SK-N-SH (cell line): ENCODE measurements at regions not wholly inside any gene's neighbourhood (a gene's known extent, or its start where the extent isn't known, plus 50 kb on each side); places are given as distances from the start of the nearest gene placed in this dataset.

Experiments used
- CTCF ChIP-seq: fragments of 200-600 bp; sonication (generic); IDR thresholded peaks from 2 replicates; pipeline ENCODE4 v1.6.1; 2017; ENCODE audit warnings: antibody characterized with exemption, mild to moderate bottlenecking, moderate library complexity
- EP300 ChIP-seq, 2 experiments: IDR thresholded peaks; 2 replicates each; pipeline versions ENCODE4 v1.4.0 to v1.6.1; 2012; ENCODE audit warnings: borderline replicate concordance in 1 of 2, low read depth in 1 of 2, low read length in 1 of 2
- GATA2 ChIP-seq: sonication (generic); formaldehyde crosslinking; IDR thresholded peaks from 2 replicates; pipeline ENCODE4 v1.5.0; 2020; ENCODE audit warnings: mild to moderate bottlenecking, missing genetic modification reagents
- JUND ChIP-seq: IDR thresholded peaks from 2 replicates; pipeline ENCODE4 v1.4.0; 2012
- MAX ChIP-seq: IDR thresholded peaks from 2 replicates; pipeline ENCODE4 v1.4.0; 2012; ENCODE audit warnings: low read depth
- NRF1 ChIP-seq: IDR thresholded peaks from 2 replicates; pipeline ENCODE4 v1.6.1; 2012; ENCODE audit warnings: low read depth, mild to moderate bottlenecking, low read length
- POLR2AphosphoS5 ChIP-seq: IDR thresholded peaks from 2 replicates; pipeline ENCODE4 v1.6.1; 2012; ENCODE audit warnings: low read depth, low read length
- RAD21 ChIP-seq: IDR thresholded peaks from 2 replicates; pipeline ENCODE4 v1.6.1; 2012; ENCODE audit warnings: mild to moderate bottlenecking, low read length
- SIN3A ChIP-seq: IDR thresholded peaks from 2 replicates; pipeline ENCODE4 v1.6.1; 2012; ENCODE audit warnings: low read depth, mild to moderate bottlenecking, low read length, moderate library complexity, borderline replicate concordance
- USF2 ChIP-seq: fragments of 150-350 bp; IDR thresholded peaks from 2 replicates; pipeline ENCODE4 v1.6.1; 2017; ENCODE audit warnings: antibody characterized with exemption, low read length, low read depth, borderline replicate concordance
- YY1 ChIP-seq: IDR thresholded peaks from 2 replicates; pipeline ENCODE4 v1.4.0; 2012; ENCODE audit warnings: low read depth, mild to moderate bottlenecking

GRCh38 chr2:47295981-47296635 lies 73.0 kb upstream of the EPCAM start:
- TF ChIP-seq CTCF: no peak
- TF ChIP-seq USF2: no peak
- no peak for TF ChIP-seq SIN3A
- no peak for TF ChIP-seq RAD21
- no peak for TF ChIP-seq MAX
- TF ChIP-seq YY1: no peak
- no peak for TF ChIP-seq EP300 (IDR thresholded peaks at IDR 0.05; ENCODE audit: borderline replicate concordance in 1 of 2, low read depth in 1 of 2, low read length in 1 of 2)
- no peak for TF ChIP-seq POLR2AphosphoS5
- TF ChIP-seq JUND: no peak
- TF ChIP-seq NRF1: no peak
- no peak for TF ChIP-seq GATA2
